SH-SY5Y (cell line): ENCODE measurements at regions not wholly inside any gene's neighbourhood (a gene's known extent, or its start where the extent isn't known, plus 50 kb on each side); places are given as distances from the start of the nearest gene placed in this dataset.

Experiments used
- GATA2 ChIP-seq: IDR thresholded peaks from 2 replicates; pipeline ENCODE4 v1.6.1; 2011; ENCODE audit warnings: mild to moderate bottlenecking, low read depth, low read length
- GATA3 ChIP-seq: IDR thresholded peaks from 2 replicates; pipeline ENCODE4 v1.6.1; 2011; ENCODE audit warnings: low read depth, mild to moderate bottlenecking, low read length, moderate library complexity

DNA sequence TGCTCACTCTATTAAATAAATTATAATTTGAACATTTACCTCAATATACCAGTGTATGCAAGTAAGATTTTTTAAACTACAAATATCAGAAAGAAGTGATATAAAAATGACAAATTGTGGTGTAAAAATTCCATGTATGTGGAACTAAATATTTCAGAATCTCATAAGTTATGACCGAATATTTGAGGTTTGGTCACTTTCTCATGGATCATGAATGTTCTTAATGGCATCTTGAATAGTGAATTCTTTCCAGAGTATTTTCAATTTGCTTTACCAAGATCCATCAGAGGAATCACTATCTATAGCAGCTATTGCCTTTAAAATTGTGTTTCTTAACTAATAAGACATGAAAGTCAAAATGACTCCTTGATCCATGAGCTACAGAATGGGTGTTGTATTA, 950.6 kb downstream of the TBC1D32 start:
- TF ChIP-seq GATA2 (no peak), GATA3 (no peak)

DNA sequence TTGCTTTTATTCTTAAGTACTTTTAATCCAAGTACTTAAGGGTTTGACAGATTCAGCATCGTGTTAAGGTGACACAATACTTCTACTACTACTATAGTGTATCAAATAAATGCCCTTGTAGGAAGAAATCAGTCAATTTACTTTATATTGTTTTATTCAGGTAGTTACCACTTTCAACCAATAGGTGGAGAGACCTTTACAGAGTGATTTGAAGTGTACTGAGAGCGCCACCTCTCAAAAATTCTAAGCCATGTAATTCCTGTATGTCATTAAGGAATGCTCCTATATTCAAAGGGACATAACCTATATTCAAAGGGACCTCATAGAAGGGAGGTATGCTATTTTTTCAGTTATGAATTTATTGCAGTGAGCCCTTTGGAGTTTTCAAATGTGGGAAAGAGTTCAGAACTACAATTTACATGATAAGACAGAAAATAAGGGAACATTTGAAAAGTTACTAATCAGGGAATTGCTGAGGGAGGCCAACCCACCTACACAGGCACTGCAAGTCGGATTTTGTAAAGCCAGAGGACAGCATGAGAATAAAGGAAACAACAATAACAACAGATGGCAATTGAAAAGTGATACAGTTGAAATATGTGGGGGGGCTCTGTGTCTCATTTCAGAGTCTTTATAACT, 955.6 kb downstream of the TBC1D32 start:
- TF ChIP-seq GATA3, result no peak
- TF ChIP-seq GATA2, result no peak

- TF ChIP-seq GATA2 (no peak), GATA3 (no peak)
Measured at GRCh38 chr6:120373185-120373584, 961.1 kb downstream of the TBC1D32 start.

DNA sequence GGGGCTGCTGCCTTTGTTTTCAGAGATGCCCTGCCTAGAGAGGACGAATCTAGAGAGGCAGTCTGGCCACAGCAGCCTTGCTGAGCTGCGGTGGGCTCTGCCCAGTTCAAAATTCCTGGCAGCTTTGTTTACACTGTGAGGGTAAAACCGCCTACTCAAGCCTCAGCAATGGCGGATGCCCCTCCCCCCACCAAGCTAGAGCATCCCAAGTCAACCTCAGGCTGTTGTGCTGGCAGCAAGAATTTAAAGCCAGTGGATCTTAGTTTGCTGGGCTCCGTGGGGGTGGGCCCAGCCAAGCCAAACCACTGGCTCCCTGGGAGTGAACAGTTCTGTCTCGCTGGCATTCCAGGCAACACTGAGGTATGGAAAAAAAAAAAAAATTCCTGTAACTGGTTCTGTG, 970.9 kb downstream of the TBC1D32 start:
- TF ChIP-seq GATA2, result no peak

DNA sequence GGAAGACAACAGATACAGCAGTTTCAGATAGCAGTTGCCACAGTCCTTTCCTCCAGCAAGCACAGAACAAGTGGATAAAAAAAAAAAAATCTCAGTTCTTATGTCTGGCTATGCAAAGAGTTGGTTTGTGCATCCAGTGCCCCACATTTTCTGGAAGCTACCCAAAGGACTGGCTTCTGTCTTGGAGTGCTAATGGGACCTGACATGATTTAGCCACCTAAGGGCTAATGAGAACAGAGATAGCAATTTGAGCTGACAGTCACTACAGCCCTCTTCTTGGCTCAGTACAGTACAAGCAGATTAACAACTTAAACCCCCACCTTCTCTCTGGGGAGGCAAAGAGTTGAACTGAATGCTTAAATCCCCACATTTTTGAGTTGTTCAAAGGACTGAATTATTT, 976.8 kb downstream of the TBC1D32 start:
- TF ChIP-seq GATA3, result no peak
- TF ChIP-seq GATA2, result peak; percentile 40; the same call in 1 of the 2 replicates

DNA sequence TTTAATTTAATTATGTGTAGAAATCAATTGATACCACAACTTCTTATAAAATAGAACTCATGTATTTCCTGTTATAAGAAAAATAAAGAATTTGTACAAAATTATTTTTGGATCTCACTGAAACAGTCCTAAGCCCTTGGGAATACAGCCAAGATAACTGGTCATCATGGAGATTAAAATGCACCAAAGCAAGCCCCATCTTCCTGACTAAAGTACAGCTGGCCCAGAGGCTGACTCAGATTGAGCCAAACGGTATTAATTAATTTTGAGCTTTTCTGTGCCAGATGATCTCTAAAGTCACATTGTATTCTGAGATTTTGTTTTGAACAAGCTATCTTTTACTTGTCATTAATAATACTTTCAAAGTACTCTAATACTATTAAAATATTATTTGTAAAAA, 978.5 kb downstream of the TBC1D32 start:
- TF ChIP-seq GATA2, result no peak
- TF ChIP-seq GATA3, result no peak

DNA sequence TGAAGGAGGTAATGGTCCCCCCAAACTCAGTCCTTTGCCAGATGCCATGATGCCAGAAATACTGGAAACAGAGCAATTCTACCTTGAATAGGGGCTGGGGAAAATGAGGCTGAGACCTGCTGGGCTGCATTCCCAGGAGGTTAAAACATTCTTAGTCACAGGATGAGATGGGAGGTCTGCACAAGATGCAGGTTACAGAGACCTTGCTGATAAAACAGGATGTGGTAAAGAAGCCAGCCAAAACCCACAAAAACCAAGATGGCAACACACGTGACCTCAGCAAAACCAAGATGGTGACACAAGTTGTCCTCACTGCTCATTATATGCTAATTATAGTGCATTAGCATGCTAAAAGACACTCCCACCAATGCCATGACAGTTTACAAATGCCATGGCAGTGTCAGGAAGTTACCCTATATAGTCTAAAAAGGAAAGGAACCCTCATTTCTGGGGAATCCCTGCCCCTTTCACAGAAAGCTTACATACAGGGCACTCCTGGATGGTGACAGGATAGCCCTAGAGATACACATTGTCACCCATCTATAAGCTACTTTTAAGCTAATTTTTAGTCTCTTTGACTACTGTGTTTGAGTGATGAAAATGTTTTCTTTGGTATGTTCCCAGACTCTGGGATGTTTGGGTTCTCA, 979.7 kb downstream of the TBC1D32 start:
- TF ChIP-seq GATA3, result no peak
- TF ChIP-seq GATA2, result no peak

- TF ChIP-seq GATA2, result no peak
- TF ChIP-seq GATA3, result no peak
Measured at GRCh38 chr6:120352491-120352890, 981.8 kb downstream of the TBC1D32 start.

DNA sequence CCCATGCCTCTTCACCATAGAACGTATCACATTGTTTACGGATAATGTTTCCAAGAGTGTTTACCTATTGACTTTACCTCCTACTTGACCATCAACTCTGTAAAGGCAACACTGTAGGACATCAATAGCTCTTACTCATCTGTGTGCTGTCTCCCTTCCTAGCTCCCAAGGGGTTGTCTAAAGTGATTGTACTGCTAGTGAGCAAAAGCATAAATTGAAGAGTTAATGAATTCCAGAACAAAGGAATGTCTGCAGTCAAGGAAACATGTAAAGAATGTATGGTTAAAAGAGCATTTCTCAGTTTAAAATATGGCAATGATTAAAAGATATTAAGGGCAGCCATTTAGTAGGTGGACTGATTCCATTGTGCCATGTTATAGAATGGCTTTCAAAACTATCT, 985.4 kb downstream of the TBC1D32 start:
- TF ChIP-seq GATA3 (no peak), GATA2 (no peak)

DNA sequence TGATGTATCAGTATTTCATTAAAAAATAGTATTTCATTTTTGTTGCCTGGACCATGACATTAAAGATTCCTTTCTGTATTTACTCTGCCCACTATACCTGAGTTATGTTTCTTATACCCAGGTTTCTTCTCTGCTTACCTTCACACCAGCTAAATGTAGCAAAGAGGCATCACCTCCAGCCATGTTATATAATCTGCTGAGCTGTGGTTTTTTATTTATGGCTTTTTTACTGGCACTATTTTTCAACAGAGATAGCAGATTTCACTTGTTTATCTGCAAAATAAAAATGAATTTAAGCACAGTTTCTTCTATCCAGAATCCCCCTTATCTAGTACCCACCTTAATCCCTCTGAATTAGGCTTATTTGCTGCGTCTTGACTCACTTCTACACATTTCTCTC, 979.0 kb upstream of the MAN1A1 start:
- TF ChIP-seq GATA2 (no peak), GATA3 (no peak)

GRCh38 chr6:120320481-120321162, 971.1 kb upstream of the MAN1A1 start:
- no peak for TF ChIP-seq GATA3
- TF ChIP-seq GATA2, result no peak

- TF ChIP-seq GATA2 (no peak), GATA3 (no peak)
Measured at GRCh38 chr6:120304223-120304622, 954.7 kb upstream of the MAN1A1 start.

DNA sequence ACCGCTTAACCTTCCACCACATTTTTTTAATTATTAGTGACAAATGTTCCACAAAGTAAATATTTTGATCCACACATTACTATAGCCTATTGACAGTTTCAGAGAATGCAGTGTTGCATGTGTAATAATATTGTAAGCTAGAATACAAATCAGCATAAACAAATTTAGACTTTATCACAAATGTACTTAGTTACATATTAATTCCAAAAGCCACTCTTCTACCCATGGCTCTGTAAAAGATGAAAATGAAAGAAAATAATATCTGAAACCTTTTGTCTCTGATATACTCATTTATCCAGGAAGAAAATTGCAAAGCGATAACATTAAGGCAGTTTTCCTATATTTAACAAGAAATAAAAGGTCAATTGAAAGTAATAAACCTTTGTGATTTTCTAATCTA, 954.0 kb upstream of the MAN1A1 start:
- no peak for TF ChIP-seq GATA2
- TF ChIP-seq GATA3, result no peak

- TF ChIP-seq GATA3 (no peak), GATA2 (no peak)
Measured at GRCh38 chr6:120302041-120302440, 952.5 kb upstream of the MAN1A1 start.

- TF ChIP-seq GATA2 (no peak), GATA3 (no peak)
Measured at GRCh38 chr6:120290964-120291363, 941.4 kb upstream of the MAN1A1 start.
